HG02588 (cell line): ENCODE measurements at regions not wholly inside any gene's neighbourhood (a gene's known extent, or its start where the extent isn't known, plus 50 kb on each side); places are given as distances from the start of the nearest gene placed in this dataset.
"Not testable (repeated sequence)": the region's sequence is repeated elsewhere in the genome, so short reads cannot be mapped to it uniquely, and the experiment has no call there.

ENCODE experiments used
- ATAC-seq: cut with Tn5 transposase; IDR thresholded peaks from one replicate; pipeline ENCODE4 v1.9.1; 2021; ENCODE audit warnings: mild to moderate bottlenecking, moderate library complexity; ENCODE audit not compliant: unreplicated experiment

DNA sequence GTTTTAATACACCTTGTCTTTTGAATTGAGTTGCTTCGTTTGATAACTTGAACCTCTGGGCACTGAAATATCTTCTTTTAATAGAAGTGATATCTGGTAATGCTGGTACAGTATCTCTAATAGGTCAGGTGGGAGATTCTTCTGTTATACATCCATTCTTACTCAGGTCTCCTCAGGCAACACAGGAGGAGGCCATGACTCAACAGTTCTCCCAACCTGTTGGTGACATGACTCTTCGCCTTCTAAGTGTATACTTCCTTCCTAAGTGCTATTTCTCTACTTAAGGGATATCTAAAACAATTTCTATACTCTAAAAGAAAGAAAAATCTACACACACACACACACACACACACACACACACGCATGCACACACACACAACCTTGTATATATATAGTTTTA, 509.1 kb downstream of the PCNX1 start:
- ATAC-seq: no peak

DNA sequence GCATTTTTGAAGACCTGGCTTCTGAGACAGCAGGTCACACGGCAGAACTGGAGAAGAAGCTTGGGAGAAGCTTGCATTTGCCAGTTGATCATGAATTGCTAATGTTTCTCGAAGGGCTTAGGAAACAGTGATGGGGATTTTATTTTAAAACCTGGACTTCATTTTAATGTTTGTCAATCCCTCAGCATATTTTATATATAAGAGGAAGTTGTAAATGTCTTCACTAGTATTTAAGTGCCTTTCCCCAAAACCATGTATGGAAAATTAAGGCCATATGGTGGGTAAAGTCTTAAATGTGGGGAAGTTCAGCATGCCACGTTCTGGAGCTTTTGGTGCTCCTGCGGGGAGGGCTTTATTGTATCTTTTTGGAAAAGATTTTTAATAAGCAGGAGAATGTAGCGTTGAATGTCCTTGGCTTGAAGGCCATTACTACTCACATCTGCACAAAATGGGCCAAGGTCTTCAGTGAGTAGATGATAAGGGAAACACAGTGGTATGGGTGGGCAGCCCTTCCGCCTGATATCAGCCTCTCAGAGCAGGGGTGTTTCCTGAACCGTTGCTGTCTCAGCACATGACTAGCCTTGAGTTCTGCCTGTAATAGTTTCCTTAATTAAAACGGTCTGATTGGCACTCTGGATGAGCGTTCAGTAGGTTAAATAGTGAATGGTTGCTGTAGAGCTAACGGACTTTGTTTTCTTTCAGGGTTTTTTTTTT, 511.4 kb downstream of the PCNX1 start:
- no peak for ATAC-seq

DNA sequence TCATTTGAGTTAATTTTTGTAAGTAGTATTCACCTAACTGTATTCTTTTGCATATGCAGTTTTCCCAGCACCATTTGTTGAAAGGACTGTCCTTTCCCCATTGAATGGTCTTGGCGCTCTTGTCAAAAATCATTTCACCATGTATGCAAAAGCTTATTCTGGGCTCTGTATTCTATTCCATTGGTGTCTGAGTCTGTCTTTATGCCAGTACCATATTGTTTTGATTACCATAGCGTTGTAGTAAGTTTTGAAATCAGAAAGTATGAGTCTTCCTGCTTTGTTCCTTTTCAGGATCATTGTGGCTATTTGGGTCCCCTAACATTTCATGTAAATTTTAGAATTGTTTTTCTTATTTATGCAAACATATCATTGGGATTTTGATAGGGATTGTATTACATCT, 508.7 kb upstream of the RGS6 start:
- ATAC-seq: no peak

DNA sequence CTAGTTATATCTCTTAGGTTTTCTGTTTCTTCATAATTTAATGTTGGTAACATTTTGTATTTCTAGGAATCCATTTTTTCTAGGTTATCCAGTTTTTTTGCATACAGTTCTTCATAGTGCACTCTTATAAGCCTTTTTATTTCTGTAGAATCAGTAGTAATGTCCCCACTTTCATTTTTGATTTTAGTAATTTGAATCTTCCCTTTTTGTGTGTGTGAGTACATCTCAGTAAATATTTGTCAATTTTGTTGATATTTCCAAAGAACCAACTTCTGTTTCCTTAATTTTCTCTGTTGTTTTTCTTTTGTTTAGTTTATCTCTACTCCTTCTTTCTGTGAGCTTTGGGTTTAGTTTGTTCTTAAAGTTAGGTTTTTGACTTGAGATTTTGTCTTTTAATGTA, 507.3 kb upstream of the RGS6 start:
- no peak for ATAC-seq

DNA sequence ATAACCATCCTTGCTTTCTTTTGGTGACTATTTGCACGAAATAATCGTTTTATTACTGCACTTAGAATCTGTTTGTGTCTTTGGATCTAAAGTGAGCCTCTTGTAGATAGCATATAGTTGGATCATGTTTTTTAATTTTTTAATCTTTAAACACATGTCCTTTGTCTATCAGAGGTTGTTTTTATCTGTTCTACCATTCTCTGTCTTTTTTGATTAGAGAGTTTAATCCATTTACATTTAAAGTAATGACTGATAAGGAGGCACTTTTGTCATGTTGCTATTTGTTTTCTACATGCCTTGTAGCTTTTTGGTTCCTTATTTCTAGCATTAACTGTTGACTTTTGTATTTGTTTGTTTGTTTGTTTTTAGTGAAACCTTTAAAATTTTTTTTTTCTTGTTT, 506.2 kb upstream of the RGS6 start:
- no peak for ATAC-seq

DNA sequence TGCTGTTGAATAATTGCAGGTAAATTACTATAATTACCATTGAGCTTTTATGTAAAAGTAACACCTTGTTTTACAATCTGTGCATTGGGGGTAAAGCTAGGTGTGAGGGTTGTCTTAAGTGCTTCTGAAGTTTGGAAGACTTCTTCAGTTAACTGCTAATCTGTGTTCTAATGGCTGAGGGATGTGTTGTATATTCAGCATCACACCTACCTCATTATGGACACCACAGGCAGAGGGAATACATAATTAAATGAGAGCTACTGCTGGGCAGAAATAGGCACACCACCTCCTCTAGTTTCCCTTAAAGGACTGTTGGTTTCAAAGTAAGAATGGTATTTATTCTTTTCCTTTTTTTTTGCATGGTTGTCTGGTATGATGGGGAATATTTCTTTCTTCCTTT, 502.3 kb upstream of the RGS6 start:
- no peak for ATAC-seq

DNA sequence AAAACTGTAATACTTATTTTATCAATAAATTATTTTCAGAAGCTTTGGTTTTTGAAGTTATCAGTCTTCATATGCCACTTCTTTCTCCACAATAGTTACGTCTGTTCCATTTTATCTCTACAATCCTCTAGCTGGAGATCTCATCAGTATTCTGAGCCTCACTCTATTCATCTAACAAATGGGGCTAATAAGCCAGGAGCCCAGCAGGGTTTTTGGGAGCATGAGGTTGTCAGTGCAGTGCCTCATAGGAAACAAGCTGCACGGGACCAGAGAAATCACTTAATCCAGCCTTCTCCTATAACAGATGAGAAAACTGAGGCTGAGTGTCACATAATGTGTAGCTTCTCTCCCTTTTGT, 501.9 kb upstream of the RGS6 start:
- no peak for ATAC-seq

DNA sequence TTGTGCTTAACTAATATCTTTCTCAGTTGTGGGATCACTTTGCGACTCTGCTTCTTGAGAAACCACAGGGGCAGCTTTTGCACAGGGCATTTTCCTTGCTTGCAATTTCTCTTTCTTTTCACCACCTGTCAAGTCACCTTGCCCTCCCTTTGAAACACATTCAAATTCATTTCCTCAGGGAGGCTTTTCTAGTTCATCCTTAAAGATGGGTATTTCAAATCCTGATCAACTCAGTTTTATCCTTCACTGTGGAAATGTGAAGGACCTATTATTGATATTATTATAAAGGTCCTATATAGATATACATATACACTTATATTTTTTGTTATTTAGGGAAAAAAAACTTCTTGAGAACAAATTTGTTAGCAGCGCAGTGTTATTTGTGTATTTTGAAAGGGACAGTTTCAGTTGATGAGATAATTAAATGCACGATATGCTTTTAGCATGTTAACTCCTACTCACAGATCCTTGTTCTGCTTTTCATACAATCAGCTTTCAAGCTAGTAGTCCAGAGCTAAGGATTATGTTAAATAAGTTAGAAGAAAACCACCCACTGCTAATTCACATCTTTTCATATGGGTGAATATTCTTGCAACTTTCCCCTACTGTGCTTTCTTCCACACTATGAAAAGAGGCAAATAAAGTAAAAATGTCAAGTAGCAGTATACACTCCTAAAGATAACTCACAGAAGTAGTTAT, 501.4 kb upstream of the RGS6 start:
- no peak for ATAC-seq

DNA sequence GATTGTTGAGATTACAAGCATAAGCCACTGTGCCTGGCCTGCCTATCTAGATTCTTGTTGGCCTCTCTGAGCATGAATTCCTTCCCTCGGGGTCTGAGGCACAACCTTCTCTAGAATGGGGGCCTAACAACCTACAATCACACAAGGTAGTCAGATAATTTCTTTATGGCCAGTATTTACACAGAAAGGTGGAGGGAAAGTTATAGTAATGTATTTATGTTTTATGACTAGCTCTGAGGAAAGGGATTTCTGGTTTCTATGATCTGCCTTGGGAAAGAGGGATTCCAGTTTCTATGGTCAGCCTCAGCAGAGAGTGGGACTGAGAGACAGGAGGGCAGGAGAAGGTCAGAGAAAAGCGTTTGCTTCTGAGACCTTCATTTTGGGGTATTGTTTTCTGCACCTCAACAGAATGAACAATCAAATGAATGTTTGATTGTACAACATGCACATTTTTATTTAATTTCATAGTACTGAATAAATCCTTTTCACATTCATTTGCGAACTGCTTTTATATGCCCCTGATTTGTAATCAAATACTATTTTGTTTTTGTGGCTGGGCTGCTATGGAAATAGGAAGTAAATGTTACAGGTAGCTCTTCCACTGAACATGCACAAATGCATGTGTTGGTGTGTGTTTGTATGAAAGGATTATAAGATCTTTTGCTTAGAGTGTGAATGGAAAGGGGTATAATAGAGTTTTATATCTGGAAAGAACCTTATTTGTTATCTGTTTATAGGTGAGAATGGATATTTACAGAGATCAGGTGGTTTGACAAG, 499.7 kb upstream of the RGS6 start:
- ATAC-seq: no peak

DNA sequence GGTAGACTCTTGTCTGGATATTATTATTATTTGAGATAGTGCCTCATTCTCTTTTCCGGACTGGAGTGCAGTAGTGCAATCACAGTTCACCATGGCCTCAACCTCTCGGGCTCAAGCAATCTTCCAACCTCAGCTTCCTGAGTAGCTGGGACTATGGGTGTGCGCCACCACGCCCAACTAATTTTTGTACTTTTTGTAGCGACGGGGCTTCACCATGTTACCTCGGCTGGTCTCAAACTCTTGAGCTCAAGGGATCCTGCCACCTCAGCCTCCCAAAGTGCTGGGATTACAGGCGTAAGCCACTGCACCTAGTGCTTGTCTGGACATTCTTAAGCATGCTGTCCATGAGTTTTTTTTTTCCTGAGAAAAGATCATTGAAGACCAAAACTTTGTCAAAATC, 498.9 kb upstream of the RGS6 start:
- no peak for ATAC-seq

DNA sequence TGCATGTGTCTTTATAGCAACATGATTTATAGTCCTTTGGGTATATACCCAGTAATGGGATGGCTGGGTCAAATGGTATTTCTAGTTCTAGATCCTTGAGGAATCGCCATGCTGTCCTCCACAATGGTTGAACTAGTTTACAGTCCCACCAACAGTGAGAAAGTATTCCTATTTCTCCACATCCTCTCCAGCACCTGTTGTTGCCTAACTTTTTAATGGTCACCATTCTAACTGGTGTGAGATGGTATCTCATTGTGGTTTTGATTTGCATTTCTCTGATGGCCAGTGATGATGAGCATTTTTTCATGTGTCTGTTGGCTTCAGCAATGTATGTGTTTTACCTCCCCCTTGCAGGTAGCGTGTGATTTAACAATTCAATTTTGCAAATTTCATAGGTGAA, 496.6 kb upstream of the RGS6 start:
- ATAC-seq: not testable (repeated sequence)

DNA sequence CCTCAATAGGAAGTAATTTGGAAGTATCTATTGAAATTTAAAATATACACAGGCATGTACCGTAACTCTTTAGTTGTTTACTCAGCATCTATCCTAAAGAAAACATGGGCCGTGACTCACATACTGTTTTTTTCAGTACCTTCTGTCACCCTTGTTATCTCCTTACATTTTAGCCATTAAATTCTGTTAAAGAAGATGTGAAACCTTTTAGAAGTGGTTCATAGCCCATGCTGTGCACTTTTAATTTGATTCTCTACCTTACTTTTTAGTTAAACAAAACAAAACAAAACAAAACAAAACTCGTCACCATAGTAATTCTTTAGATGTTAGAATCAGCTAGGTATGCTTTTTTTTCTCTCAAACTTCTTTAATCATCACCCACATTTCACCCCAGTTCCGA, 494.4 kb upstream of the RGS6 start:
- no peak for ATAC-seq

DNA sequence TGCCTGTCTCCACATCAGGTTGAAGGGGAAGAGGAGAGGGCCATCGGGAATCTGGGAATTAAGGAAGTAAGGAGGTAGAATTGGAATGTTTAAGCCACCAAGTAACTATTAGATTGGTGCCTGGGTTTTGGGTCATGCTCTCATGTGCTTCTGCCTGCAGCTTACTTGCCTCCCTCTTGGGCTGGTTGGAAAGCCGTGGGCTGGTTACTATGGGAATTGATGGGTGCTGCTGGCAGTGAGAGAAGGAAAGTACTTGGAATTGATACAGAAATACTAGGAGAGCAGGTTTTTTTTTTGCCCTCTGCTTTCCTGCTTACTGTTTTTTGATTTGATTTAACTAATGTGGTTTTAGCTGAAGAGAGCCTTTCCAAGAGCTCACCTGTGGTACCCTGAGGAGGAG, 493.5 kb upstream of the RGS6 start:
- ATAC-seq: no peak

DNA sequence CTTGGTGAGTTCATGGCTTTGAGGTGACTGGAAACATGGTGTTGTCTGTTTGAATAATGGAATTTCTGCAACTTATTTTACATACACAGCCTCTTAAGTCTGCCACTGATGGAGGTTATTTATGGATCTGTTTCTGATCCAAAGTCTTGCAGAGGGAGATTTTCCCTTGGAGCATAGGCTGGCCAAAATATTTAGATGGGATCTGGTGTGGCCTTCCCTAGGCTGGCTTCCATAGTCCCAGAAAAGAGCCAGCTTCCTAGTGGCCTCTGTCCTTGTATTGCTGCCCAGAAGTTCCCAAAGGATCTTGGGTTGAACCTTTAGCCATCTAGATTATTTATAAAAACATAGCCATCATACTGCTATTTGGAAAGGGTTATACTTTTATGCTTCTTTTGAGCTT, 491.1 kb upstream of the RGS6 start:
- ATAC-seq: no peak

DNA sequence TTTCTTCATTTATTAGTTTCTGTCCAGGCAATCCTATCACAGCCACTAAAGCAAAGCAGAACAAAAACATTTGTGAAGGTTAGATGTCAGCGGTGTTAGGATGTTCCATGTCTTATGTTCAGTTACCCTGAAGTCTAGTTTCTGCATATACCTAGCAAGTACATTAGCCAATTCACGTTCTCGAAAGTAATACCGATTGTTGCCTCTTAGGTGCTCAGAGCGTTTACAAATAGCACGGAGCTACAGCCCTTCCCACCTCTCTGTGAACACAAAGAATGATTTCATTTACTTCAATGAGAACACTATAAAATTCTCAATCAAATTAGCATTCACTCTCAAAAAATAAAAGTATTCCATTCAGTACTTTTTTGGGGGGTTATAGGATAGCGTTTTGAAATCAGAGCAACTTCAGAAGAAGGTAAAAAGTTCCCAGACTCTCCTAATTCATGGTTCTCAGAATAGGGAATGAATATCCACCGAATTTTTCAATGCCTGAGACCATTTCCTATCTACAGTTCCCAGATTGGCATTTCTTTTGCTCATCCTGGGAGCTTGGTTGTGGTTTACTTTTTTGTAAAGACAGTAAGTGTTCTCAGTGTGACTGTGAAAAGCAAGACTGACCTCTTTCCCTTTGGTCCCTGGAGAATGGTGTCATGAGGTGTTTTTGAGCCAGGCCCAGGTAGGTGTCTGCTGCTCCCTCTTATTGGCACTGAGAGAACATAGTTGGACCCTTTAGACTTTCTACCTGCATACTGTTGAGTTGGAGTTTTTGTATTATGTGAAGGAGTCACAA, 488.0 kb upstream of the RGS6 start:
- no peak for ATAC-seq

DNA sequence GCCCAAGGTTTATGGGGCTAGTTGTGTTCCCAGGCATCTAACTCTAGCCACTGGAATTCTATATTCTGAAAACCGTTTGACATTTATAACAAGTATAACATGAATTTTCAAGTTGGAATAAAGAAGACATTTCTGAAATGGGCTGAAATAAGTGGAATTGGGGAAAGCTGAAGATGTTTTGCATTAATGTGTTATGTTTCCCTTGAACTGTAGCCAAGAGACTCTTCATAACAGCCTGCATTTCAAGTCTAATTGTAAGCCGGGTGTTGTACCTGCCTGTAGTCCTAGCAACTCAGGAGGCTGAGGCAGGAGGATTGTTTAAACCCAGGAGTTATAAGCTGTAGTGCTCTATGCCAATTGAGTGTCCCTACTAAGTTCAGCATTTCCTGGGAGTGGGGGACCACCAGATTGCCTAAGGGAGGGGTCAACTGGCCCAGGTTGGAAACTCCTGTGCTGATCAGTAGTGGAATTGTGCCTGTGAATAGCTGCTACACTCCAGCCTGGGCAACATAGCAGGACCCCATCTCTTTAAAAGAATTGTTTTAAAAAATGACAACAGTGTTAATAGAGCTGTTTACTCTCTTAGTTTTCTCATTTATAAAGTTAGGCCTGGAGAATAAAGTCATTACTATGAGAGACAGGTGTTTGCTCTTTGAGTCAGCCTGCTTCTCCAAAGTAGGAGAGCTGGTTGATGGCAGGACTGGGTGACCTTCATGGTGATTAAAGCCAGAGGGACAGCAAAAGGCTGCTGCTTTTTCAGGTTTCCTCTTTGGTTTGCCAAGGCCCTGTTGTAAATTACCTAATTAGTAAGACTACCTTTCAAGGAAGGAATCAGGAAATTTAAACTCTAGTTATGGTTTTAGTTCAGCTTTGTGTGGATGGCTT, 483.6 kb upstream of the RGS6 start:
- ATAC-seq: no peak

DNA sequence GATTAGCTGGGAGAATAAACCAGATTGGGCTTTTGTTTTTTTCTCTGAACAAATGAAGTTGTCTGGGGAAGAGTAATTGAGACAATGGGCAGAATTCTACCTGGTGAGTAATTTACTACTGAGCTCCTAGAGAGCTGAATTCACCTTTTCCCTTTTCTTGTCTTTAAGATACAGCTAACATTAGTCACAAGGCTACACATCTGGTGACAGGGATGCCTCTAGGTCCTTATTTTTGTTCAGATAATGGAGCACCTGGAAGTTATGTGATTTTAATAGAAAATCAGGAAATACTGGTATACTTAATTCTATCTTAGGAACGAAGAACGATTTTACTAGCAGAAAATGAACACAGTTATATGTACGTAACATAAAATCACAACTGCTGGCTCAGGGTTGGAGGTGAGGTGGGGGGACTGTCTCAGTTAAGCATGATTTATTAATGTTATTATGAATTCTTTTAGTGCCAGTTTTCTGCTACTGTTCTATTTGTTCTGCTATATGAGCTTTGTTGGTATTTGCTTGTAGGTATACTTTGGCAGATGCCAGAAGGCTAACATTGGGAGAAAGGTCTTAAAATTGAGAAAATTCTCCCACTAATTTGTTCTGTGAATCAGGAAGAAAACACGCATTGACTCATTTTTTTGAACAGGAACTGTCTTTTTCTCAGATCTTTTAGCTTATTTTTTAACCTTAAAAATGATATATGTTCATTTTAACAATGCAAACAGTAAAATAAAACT, 482.7 kb upstream of the RGS6 start:
- no peak for ATAC-seq

DNA sequence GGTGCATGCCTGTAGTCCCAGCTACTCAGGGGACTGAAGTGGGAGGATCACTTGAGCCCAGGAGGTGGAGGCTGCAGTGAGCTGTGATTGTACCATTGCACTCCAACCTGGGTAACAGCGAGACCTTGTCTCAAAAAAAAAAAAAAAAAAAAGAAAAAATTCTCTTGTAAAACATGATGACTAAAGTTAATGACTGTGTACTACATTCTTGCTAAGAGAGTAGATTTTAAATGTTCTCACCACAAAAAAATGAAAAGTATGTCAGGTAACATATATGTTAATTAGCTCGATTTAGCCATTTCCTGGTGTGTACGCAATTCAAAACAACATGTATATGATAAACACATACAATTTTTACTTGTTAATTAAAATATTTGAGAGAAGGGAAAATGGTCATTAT, 480.7 kb upstream of the RGS6 start:
- no peak for ATAC-seq

DNA sequence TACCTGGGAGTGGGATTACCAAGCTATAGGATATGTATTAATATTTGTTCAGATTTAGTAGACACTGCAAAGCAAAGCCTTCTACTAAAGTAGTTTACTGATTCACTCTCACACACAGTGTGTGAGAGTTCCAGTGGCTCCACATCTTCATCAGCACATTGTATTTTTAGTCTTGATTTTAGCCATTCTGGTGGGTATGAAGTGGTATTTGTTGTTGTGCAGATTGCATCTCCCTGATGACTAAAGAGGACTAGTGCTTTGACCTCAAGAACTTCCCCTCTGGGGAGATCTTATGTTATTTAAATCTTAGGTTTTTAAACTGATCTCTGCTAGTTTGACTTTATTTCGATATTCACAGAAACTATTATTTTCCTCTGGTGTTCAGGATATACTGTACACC, 479.7 kb upstream of the RGS6 start:
- no peak for ATAC-seq

DNA sequence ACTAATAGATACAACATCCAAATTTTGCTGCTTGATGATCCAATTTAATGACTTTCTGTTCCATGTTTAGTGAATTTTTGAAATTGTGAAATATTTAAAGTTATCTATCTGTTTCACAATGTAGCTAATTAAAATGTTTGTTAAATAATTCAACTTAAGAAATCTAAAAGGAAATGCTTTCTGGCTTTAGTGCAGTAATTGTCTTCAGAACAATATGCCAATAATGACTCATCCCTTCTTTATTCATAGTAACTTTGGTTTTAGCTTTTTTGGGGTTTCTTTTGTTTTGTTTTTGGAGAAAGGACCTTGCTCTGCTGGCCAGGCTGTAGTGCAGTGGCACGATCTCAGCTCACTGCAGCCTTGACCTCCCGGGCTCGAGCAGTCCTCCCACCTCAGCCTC, 479.2 kb upstream of the RGS6 start:
- ATAC-seq: no peak
